ENCODE measurements at regions not wholly inside any gene's neighbourhood (a gene's known extent, or its start where the extent isn't known, plus 50 kb on each side); places are given as distances from the start of the nearest gene placed in this dataset.

GRCh38 chr5:143588933-143589662, 185.6 kb upstream of the NR3C1 start:
- TF ChIP-seq PHF8 (conservative IDR thresholded peaks at IDR 0.05; ENCODE audit: low read depth, low read length) (no peak), ATF2 (IDR thresholded peaks at IDR 0.05; ENCODE audit: low read length) (no peak), POLR2A (IDR thresholded peaks at IDR 0.05; ENCODE audit: control extremely low read depth in 1 of 2, low read depth in 2 of 2, low read length in 2 of 2) (no peak), SUZ12 (IDR thresholded peaks at IDR 0.05; ENCODE audit: low read length) (no peak), POLR2AphosphoS5 (IDR thresholded peaks at IDR 0.05; ENCODE audit: low read depth, low read length) (no peak), RXRA (IDR thresholded peaks at IDR 0.05; ENCODE audit: insufficient read depth, low read depth, low read length) (no peak), CTCF (IDR thresholded peaks at IDR 0.05; ENCODE audit: control extremely low read depth in 1 of 3, insufficient read depth in 1 of 3, low read depth in 1 of 3, low read length in 3 of 3) (no peak), CREB1 (IDR thresholded peaks at IDR 0.05) (no peak), JUND (IDR thresholded peaks at IDR 0.05; ENCODE audit: low read length) (no peak), TAF1 (IDR thresholded peaks at IDR 0.05; ENCODE audit: low read depth, low read length) (no peak), RFX5 (IDR thresholded peaks at IDR 0.05; ENCODE audit: borderline replicate concordance, low read depth, low read length) (no peak), SIN3A (conservative IDR thresholded peaks at IDR 0.05 in 1 of 2, IDR thresholded peaks at IDR 0.05 in 1 of 2; ENCODE audit: low read depth in 1 of 2, low read length in 2 of 2) (no peak)
